Forelimb muscle (tissue), 1 donor: ENCODE measurements at regions not wholly inside any gene's neighbourhood (a gene's known extent, or its start where the extent isn't known, plus 50 kb on each side); places are given as distances from the start of the nearest gene placed in this dataset.

Experiments
- DNase-seq: peaks from one replicate; pipeline ENCODE4 v3.0.0-alpha.2; 2013; ENCODE audit warnings: low read depth

- DNase-seq: no peak
Observed at GRCh38 chrX:45309801-45310200, 109.1 kb upstream of the DIPK2B start.

DNA sequence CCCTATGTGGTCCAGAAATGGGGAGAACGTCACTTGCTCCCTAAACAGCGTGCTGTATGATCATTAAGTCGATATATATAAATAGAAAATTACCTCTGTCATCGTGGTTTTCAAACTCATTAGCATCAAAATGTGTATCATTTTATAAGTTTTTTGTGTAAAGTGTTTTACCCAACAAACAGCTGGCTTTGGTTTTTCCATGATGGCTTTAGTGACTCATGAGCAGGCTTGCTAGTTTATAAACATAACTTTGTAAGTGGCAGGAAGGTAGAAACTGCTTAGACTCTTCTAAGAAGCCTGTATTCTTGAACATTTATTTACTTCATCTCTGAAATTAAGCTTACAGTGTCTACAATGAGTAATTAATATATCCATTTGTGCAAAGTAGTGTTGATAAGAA is 108.4 kb upstream of the DIPK2B start:
- no peak for DNase-seq

- no peak for DNase-seq
Observed at GRCh38 chrX:45306794-45307193, 106.1 kb upstream of the DIPK2B start.

- DNase-seq: no peak
Observed at GRCh38 chrX:45300638-45301037, 100.0 kb upstream of the DIPK2B start.

- no peak for DNase-seq
Observed at GRCh38 chrX:45295259-45295986, 94.7 kb upstream of the DIPK2B start.

DNA sequence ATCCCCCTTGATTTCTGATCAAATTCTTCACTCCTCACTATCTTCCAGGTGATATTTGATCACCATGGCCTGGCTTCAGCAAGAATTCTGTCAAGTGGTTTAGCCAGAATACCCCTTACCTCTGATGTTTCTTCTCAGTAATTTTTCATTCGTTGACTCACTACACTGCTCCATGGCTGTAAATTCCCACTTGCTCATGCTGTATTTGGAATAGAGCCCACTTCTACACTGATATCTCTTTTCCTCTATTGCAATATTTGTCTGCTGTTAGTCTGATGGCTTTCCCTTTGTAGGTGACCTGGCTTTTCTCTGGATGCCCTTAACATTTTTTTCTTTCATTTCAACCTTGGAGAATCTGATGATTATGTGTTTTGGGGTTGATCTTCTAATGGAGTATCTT is 73.9 kb upstream of the DIPK2B start:
- DNase-seq: no peak

- DNase-seq: no peak
Observed at GRCh38 chrX:45267007-45267406, 66.3 kb upstream of the DIPK2B start.

DNA sequence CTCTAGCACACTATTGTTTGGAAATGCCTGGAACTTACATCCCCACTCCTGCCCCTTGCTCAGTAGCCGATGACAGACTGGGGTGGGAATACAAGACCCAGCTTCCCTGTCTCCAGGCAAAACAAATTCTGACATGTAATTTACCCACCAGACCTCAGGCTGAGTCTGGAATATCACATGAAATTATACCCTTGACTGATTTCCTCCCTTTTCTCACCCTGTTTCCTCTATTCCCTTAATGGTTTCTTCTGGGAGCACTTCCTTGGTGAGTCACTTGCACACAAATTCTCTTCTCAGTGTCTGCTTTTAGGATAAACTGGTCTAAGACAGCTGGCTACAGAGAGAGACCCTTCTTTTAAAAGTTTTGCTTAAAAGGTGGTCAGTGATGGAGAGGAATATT is 65.8 kb upstream of the DIPK2B start:
- DNase-seq: no peak

DNA sequence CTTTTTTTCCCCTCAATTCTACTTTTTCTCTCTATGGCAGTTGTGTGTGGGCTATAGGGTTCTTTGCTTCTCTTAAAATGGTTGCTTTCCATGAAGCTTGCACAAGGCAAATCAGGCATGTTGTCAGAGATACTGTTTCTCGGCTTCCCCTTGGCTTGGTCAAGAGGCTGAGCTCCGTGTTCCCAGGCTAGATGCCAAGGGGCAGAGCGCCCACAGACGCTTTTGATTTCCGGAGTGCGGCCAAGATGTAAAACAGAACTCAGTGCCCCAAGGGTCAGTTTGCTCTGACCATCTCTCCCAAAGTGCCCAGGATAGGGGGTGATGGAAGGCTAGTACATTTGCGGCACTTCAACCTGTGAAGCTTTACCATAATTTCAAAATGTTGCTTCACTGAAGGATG is 64.2 kb upstream of the DIPK2B start:
- no peak for DNase-seq

DNA sequence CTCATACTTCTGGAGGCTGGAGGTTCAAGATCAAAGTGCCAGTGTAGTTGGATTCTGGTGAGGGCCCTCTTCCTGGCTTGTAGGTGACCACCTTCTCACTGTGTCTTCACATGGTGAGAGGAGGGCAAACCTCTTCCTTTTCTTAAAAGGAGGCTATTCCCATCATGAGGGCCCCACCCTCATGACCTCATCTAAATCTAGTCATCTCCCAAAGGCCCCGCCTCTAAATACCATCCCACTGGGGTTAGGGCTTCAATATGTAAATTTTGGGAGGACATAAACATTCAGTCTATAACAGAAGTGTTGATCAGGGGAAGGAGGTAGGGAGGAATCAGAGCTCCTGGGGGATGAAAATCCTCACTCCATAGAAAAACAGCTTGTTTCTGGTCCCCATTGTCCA is 60.8 kb upstream of the DIPK2B start:
- no peak for DNase-seq

DNA sequence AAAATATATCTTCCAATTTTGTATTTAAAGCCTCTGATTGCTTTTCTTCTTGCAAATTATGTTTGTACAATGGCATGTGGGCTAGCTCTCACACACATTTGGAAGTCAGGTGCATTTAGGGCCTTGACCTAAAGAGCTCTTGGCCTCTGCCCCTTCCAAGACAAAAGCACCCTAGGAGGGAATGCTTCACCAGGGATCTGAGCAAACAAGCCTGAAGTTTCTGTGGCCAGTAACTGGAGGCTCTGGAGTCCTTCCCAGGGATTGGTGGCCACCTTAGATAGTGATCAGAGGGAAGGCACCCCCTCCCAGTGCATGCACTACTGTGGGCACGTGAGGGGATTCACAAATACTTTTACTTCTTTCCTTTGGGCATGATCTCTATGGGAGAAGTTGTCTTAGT is 60.3 kb upstream of the DIPK2B start:
- DNase-seq: no peak

GRCh38 chrX:45258731-45259402 is 58.2 kb upstream of the DIPK2B start:
- no peak for DNase-seq
